ENCODE measurements at regions not wholly inside any gene's neighbourhood (a gene's known extent, or its start where the extent isn't known, plus 50 kb on each side); places are given as distances from the start of the nearest gene placed in this dataset.

- DNase-seq (ENCODE audit: extremely low spot score, insufficient read length, low read depth) (no peak), FAIRE-seq (no peak)
Observed at GRCh38 chr7:155907450-155908200, 95.4 kb upstream of the SHH start.

- FAIRE-seq (no peak), DNase-seq (ENCODE audit: extremely low spot score, insufficient read length, low read depth) (no peak)
Observed at GRCh38 chr7:155901176-155901575, 88.9 kb upstream of the SHH start.

GRCh38 chr7:155899596-155899995, 87.3 kb upstream of the SHH start:
- FAIRE-seq, result no peak

GRCh38 chr7:155897758-155898386, 85.6 kb upstream of the SHH start:
- DNase-seq (ENCODE audit: extremely low spot score, insufficient read length, low read depth) (no peak), FAIRE-seq (no peak)

More at GRCh38 chr7:155899596-155899995, 87.3 kb upstream of the SHH start:
- DNase-seq (ENCODE audit: extremely low spot score, insufficient read length, low read depth), result no peak

- DNase-seq (ENCODE audit: extremely low spot score, insufficient read length, low read depth) (no peak), FAIRE-seq (no peak)
Observed at GRCh38 chr7:155896531-155897263, 84.4 kb upstream of the SHH start.

- no peak for FAIRE-seq
Observed at GRCh38 chr7:155893664-155894063, 81.4 kb upstream of the SHH start.

GRCh38 chr7:155893176-155893575, 80.9 kb upstream of the SHH start:
- FAIRE-seq, result no peak
- DNase-seq (ENCODE audit: extremely low spot score, insufficient read length, low read depth), result no peak

More at GRCh38 chr7:155893664-155894063, 81.4 kb upstream of the SHH start:
- no peak for DNase-seq (ENCODE audit: extremely low spot score, insufficient read length, low read depth)

GRCh38 chr7:155889636-155890511, 77.6 kb upstream of the SHH start:
- FAIRE-seq (no peak), DNase-seq (ENCODE audit: extremely low spot score, insufficient read length, low read depth) (no peak)

GRCh38 chr7:155887174-155887525, 74.9 kb upstream of the SHH start:
- DNase-seq (ENCODE audit: extremely low spot score, insufficient read length, low read depth), result no peak
- no peak for FAIRE-seq

GRCh38 chr7:155886391-155887173, 74.3 kb upstream of the SHH start:
- no peak for FAIRE-seq
- no peak for DNase-seq (ENCODE audit: extremely low spot score, insufficient read length, low read depth)

- no peak for DNase-seq (ENCODE audit: extremely low spot score, insufficient read length, low read depth)
- FAIRE-seq, result no peak
Observed at GRCh38 chr7:155885167-155886155, 73.2 kb upstream of the SHH start.

- FAIRE-seq, result no peak
Observed at GRCh38 chr7:155884225-155885166, 72.2 kb upstream of the SHH start.

GRCh38 chr7:155883491-155884224, 71.4 kb upstream of the SHH start:
- DNase-seq (ENCODE audit: extremely low spot score, insufficient read length, low read depth), result no peak
- no peak for FAIRE-seq

More at GRCh38 chr7:155884225-155885166, 72.2 kb upstream of the SHH start:
- DNase-seq (ENCODE audit: extremely low spot score, insufficient read length, low read depth), result no peak

- DNase-seq (ENCODE audit: extremely low spot score, insufficient read length, low read depth), result no peak
- no peak for FAIRE-seq
Observed at GRCh38 chr7:155882596-155882995, 70.3 kb upstream of the SHH start.

- no peak for DNase-seq (ENCODE audit: extremely low spot score, insufficient read length, low read depth)
- no peak for FAIRE-seq
Observed at GRCh38 chr7:155881471-155882350, 69.4 kb upstream of the SHH start.

- FAIRE-seq (no peak), DNase-seq (ENCODE audit: extremely low spot score, insufficient read length, low read depth) (no peak)
Observed at GRCh38 chr7:155880721-155881120, 68.5 kb upstream of the SHH start.

Data from GM18507 (cell line).